Psoas muscle (tissue), 7 donors: ENCODE measurements at regions not wholly inside any gene's neighbourhood (a gene's known extent, or its start where the extent isn't known, plus 50 kb on each side); places are given as distances from the start of the nearest gene placed in this dataset.
A peak's percentile ranks its signal among the peaks of the same experiment; 100 is the strongest.

Experiments
- ATAC-seq, 4 donors: fragments of 200-7000 bp; cut with Tn5 transposase; one replicate each; pipeline ENCODE4 v1.9.1; 2020; ENCODE audit warnings: moderate library complexity in 3 of 4, mild to moderate bottlenecking in 2 of 4
- DNase-seq, 2 donors: peaks; one replicate each; pipeline ENCODE4 v3.0.0-alpha.2; 2020
- H3K27ac ChIP-seq: fragments of 200-600 bp; one replicate; pipeline ENCODE4 v1.8.0; 2022
- H3K27me3 ChIP-seq, 3 donors: fragments of 200-600 bp in 1 of 3; one replicate each; pipeline versions ENCODE4 v1.6.1 to v1.8.0; 2013 to 2022; ENCODE audit warnings: low read length in 2 of 3, mild to moderate bottlenecking in 2 of 3, moderate library complexity in 1 of 3; ENCODE audit not compliant: insufficient read depth in 3 of 3
- H3K36me3 ChIP-seq, 2 donors: fragments of 200-600 bp in 1 of 2; one replicate each; pipeline versions ENCODE4 v1.6.1 to v1.8.0; 2013 to 2022; ENCODE audit warnings: low read depth in 1 of 2, mild to moderate bottlenecking in 1 of 2, moderate library complexity in 1 of 2; ENCODE audit not compliant: insufficient read depth in 1 of 2
- H3K4me1 ChIP-seq: fragments of 200-600 bp; one replicate; pipeline ENCODE4 v1.8.0; 2022
- H3K4me3 ChIP-seq: fragments of 200-600 bp; one replicate; pipeline ENCODE4 v1.8.0; 2022; ENCODE audit warnings: mild to moderate bottlenecking
- H3K9me3 ChIP-seq: fragments of 200-600 bp; one replicate; pipeline ENCODE4 v1.8.0; 2022
- WGBS, 3 donors: extraction: QIAGEN DNeasy Blood & Tissue Kit; methylation state at CpG; one replicate each; pipeline versions ENCODE4 v1.1.6 to v1.1.7; 2013; 5-methylcytosine and 5-hydroxymethylcytosine counted together
- intact Hi-C, 2 donors: fragments of 100-400 bp; cut with DNase I; formaldehyde crosslinking; loops; one replicate each; pipeline versions ENCODE4 v1.11.0 to v1.14.2; 2022
- TF ChIP-seq, protein P1 (sequence below): fragments of 200-600 bp; IDR thresholded peaks from one replicate; pipeline ENCODE4 v1.8.0; 2022; ENCODE audit warnings: antibody characterized with exemption
- donor health status: healthy with polysubstance abuse.
- donor health status: DM: no; HTN: no; CAD: no; lungs with moderate emphysema.
- donor health status: Bipolar disorder and iron deficiency.
- donor health status: healthy.
- donor health status: DM: yes; HTN: yes; CAD: no.
- donor health status: DM: no; HTN: no; CAD: no.
- donor health status: DM: yes; HTN: yes; CAD: no.

DNA sequence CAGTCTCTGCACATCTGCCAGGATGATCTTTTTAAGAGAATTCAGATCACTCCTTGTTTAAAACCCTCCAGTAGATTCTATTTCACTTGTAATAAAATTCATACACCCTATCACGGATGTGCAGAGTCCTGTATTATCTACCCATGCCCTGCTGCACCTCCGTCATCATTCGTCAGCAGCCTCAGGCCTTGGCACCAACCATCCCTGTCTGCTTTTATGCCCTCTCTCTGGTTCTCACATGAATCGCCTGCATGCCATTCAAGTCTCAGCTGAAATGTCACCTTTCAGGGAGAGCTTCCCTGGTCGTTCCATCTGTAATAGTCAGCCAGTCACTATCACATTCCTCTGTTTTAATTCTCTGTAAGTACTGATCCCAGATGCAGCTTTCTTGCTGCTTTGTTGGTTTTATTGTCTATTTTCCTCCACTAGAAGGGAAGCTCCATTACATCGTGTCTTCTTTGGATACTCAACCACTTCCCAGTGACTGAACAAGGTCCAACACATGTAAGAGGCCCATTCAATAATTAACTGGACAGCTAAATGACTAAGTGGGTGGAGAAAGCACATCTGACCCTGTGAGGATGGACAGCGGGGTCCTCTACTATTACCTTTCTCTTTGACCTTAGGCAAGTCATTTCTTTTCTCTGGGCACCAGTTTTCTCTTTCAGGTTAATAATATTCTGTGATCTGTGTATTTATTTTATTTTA lies 81.2 kb upstream of the GOT2 start:
- H3K4me1 ChIP-seq, result no peaks in the 10 kb centered on the region
- H3K36me3 ChIP-seq, result no peaks in the 10 kb centered on the region
- 61 to 87% (median 68%) methylated on average over 7 of the region's 7 CpGs for WGBS, 3 donors
- H3K9me3 ChIP-seq, result no peaks in the 10 kb centered on the region
- H3K4me3 ChIP-seq, result no peak overlapping the region
- H3K27me3 ChIP-seq, result no peaks in the 10 kb centered on the region
- intact Hi-C loops, result no loop called here
- DNase-seq, result no peak
- TF ChIP-seq, protein P1, sequence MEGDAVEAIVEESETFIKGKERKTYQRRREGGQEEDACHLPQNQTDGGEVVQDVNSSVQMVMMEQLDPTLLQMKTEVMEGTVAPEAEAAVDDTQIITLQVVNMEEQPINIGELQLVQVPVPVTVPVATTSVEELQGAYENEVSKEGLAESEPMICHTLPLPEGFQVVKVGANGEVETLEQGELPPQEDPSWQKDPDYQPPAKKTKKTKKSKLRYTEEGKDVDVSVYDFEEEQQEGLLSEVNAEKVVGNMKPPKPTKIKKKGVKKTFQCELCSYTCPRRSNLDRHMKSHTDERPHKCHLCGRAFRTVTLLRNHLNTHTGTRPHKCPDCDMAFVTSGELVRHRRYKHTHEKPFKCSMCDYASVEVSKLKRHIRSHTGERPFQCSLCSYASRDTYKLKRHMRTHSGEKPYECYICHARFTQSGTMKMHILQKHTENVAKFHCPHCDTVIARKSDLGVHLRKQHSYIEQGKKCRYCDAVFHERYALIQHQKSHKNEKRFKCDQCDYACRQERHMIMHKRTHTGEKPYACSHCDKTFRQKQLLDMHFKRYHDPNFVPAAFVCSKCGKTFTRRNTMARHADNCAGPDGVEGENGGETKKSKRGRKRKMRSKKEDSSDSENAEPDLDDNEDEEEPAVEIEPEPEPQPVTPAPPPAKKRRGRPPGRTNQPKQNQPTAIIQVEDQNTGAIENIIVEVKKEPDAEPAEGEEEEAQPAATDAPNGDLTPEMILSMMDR, result no peak
- no peak overlapping the region for H3K27ac ChIP-seq
- no peak for ATAC-seq

DNA sequence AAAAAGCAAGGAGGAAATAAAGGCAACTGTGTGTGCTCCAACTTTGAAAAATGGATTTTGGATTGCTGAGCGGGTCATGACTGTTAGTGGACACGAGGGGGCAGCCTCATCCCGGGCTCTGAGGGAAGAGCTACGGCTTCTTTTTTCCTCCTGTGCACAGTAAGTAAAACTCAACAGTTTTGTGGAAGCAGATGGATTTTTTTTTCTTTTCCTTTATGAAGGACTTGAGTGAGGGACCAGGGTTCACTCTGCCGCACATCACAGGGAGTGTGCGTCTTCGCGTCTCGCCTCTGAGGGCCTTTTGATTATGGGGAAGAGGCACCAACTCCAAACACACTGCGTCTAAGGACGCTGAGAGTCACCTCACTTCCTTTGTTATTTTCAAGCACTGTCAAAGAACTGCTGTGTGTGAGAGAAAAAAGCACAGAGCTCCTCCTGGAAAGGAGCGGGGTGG lies 80.3 kb upstream of the GOT2 start:
- TF ChIP-seq, protein P1, result peak; percentile 80
- Histone ChIP-seq H3K4me1 (no peaks in the 10 kb centered on the region), H3K27me3 (no peaks in the 10 kb centered on the region), H3K27ac (no peak overlapping the region), H3K9me3 (no peaks in the 10 kb centered on the region), H3K36me3 (no peaks in the 10 kb centered on the region), H3K4me3 (peak overlapping the region; percentile 33)
- DNase-seq, result no peak
- intact Hi-C loops, result no loop called here
- ATAC-seq, result peak; percentile 42 to 66 (median 54)
- WGBS, 3 donors, result 1 to 3% (median 2%) methylated on average over 12 of the region's 12 CpGs

DNA sequence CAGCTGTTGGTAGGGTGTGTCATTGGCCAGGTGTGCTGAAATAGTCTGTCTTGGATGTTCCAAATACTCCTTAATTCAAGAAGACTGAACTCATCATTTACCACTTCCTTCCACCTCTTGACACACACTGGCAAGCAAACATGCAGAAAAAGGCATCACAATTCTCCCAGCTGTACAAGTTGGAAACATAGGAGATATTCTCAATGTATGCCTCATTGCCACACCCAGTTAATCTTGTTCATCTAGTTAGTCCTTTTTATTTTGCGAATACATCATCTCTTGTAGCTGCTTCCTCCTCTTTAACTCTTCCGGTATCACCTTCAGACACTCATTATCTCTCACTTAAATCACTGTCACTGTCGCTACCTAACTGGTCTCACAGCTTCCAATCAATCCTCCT lies 75.1 kb upstream of the GOT2 start:
- TF ChIP-seq, protein P1, result no peak
- no peaks in the 10 kb centered on the region for H3K4me1 ChIP-seq
- H3K27me3 ChIP-seq, result peaks cover 0 to 2% (median 0%) of the 10 kb centered on the region in 3 donors
- no peak overlapping the region for H3K4me3 ChIP-seq
- WGBS, 3 donors, result 86 to 91% (median 87%) methylated on average over 3 of the region's 3 CpGs
- H3K27ac ChIP-seq, result no peak overlapping the region
- no peak for ATAC-seq
- no peak for DNase-seq
- no peaks in the 10 kb centered on the region for H3K9me3 ChIP-seq
- H3K36me3 ChIP-seq, result no peaks in the 10 kb centered on the region
- intact Hi-C loops, result no loop called here

DNA sequence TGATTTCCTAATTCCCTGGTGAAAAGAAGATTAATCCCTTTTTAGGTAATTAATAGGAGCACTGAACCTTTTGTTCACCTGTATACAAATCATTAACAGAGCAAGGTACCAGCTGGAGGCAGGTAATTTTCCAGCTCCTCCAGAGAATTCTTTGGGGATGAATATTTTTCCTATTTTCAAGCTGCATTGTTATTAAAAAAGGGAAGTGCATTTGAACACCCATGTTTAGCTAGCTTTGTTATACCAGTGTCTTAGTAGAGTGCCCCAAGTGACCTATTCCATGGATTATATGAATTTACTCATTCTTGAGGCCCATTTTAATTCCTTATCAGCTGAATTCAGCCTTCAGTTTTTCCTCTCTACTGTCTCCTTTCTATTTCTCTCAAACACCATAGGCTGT lies 73.2 kb upstream of the GOT2 start:
- H3K27me3 ChIP-seq, result peaks cover 0 to 2% (median 0%) of the 10 kb centered on the region in 3 donors
- TF ChIP-seq, protein P1, result no peak
- intact Hi-C loops, result no loop called here
- H3K36me3 ChIP-seq, result no peaks in the 10 kb centered on the region
- ATAC-seq (no peak), DNase-seq (no peak)
- H3K4me1 ChIP-seq, result no peaks in the 10 kb centered on the region
- no peak overlapping the region for H3K27ac ChIP-seq
- no peaks in the 10 kb centered on the region for H3K9me3 ChIP-seq
- no peak overlapping the region for H3K4me3 ChIP-seq

DNA sequence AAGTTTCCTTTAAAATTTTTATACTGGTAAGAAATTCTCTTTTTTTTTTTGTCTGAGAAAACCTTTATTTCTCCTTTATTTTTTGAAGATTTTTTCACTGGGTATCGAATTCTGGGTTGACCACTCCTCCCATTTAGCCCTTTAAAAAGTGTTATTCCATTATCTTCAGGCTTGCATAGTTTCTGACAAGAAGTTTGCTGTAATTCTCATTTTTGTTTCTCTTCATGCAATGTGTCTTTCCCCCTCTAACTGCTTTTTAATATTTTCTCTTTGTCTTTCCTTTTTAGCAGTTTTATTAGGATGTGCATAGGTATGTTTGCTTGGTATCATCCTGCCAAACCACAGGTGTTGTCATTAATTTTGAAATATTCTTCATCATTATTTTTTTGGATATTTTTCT lies 67.7 kb upstream of the GOT2 start:
- ATAC-seq (no peak), DNase-seq (no peak)
- Histone ChIP-seq H3K4me3 (no peak overlapping the region), H3K36me3 (no peaks in the 10 kb centered on the region), H3K9me3 (no peaks in the 10 kb centered on the region), H3K27me3 (peaks cover 0 to 2% (median 0%) of the 10 kb centered on the region in 3 donors), H3K27ac (no peak overlapping the region), H3K4me1 (no peaks in the 10 kb centered on the region)
- intact Hi-C loops, result no loop called here
- TF ChIP-seq, protein P1, result no peak
- 45 to 54% (median 49%) methylated on average over 1 of the region's 1 CpG for WGBS, 3 donors
